ENCODE measurements at regions not wholly inside any gene's neighbourhood (a gene's known extent, or its start where the extent isn't known, plus 50 kb on each side); places are given as distances from the start of the nearest gene placed in this dataset.
"Not testable (repeated sequence)": the region's sequence is repeated elsewhere in the genome, so short reads cannot be mapped to it uniquely, and the experiment has no call there.

DNA sequence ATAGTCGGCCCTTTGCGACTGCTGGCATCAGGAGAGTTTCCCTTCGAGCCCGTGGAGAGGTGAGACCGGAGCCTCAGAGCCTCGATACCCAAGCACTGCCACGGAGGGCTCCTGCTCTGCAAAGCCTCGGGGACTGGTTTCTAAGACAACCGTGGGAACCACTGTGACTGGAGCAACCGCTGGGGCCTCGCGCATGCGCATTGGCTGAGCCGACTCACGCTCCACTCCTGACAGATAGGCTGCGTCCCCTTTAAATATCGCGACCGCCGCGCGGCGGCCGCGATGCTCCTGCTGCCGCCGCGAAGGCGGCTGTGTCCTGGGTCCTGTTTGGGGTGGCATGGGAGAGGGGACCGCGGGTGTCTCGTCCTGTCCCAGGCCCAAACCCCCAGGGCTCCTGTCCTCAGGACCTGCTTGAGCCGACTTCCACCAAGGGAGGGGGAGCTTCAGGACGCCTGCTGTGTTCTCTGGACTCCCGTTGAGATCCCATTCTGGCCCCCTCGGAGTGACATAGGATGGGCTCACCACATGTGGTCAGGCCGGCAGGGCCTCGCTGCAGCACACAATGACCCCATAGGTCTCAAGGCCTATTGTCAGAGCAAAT lies 704.5 kb upstream of the TPTE start:
- DNase-seq = not testable (repeated sequence)

- not testable (repeated sequence) for DNase-seq
These were observed 703.4 kb upstream of the TPTE start for GRCh38 chr21:9817841-9818441.

DNA sequence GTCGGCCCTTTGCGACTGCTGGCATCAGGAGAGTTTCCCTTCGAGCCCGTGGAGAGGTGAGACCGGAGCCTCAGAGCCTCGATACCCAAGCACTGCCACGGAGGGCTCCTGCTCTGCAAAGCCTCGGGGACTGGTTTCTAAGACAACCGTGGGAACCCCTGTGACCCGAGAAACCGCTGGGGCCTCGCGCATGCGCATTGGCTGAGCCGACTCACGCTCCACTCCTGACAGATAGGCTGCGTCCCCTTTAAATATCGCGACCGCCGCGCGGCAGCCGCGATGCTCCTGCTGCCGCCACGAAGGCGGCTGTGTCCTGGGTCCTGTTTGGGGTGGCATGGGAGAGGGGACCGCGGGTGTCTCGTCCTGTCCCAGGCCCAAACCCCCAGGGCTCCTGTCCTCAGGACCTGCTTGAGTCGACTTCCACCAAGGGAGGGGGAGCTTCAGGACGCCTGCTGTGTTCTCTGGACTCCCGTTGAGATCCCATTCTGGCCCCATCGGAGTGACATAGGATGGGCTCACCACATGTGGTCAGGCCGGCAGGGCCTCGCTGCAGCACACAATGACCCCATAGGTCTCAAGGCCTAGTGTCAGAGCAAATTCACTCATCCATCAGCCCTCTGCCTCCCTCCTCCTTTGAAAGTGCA lies 701.7 kb upstream of the TPTE start:
- not testable (repeated sequence) for DNase-seq

- DNase-seq = not testable (repeated sequence)
These were observed 700.8 kb upstream of the TPTE start for GRCh38 chr21:9820579-9820978.

- not testable (repeated sequence) for DNase-seq
These were observed 699.9 kb upstream of the TPTE start for GRCh38 chr21:9821472-9821871.

- not testable (repeated sequence) for DNase-seq
These were observed 699.1 kb upstream of the TPTE start for GRCh38 chr21:9822093-9822820.

DNA sequence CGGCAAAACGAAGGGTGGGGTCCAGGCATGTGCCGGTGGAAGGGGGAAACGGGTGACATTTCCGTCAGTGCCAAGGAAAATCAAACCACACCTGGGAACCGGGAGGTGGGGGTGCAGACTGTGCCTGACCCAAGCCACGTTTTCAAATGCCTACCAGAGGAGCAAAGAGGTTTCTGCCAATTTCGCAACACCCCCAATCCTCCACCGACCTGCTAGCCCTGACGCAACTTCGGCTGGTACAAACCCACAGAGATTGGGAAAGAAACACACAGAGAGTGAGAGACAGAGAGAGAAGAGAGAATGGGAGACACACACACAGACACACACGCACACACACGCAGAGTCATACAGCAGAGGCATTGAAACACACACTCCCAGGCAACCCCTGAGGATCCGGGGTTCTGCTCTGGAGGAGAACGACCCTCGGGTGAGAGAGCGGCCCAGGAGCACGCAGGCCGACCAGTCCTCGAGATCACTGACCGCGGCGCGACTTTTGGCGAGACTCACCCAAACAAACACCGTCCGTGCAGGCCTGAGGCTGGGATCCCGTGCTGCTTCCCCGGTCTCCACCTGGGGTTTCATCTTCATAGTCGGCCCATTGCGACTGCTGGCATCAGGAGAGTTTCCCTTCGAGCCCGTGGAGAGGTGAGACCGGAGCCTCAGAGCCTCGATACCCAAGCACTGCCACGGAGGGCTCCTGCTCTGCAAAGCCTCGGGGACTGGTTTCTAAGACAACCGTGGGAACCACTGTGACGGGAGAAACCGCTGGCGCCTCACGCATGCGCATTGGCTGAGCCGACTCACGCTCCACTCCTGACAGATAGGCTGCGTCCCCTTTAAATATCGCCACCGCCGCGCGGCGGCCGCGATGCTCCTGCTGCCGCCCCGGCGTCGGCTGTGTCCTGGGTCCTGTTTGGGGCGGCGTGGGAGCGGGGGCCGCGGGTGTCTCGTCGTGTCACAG lies 697.9 kb upstream of the TPTE start:
- DNase-seq = peak in 1 of 2 experiments; percentile 17

DNA sequence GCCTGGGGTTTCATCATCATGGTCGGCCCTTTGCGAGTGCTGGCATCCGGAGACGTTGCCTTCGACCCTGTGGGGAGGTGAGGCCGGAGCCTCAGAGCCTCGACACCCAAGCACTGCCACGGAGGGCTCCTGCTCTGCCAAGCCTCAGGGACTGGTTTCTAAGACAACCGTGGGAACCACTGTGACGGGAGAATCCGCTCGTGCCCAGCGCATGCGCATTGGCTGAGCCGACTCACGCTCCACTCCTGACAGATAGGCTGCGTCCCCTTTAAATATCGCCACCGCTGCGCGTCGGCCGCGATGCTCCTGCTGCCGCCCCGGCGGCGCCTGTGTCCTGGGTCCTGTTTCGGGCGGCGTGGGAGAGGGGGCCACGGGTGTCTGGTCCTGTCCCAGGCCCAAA lies 690.6 kb upstream of the TPTE start:
- DNase-seq = not testable (repeated sequence)

DNA sequence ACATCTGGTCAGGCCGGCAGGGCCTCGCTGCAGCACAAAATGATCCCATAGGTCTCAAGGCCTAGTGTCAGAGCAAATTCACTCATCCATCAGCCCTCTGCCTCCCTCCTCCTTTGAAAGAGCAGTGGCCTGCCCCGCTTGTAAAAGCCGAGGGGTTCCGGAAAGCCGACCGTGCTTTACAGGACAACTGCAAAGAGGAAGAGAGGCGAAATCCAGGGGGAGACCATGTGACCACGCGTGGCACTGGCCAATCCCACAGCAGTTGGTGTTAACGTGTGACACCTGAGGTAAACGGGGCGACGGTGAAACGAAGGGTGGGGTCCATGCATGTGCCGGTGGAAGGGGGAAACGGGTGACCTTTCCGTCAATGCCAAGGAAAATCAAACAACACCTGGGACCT lies 688.6 kb upstream of the TPTE start:
- DNase-seq = not testable (repeated sequence)

DNA sequence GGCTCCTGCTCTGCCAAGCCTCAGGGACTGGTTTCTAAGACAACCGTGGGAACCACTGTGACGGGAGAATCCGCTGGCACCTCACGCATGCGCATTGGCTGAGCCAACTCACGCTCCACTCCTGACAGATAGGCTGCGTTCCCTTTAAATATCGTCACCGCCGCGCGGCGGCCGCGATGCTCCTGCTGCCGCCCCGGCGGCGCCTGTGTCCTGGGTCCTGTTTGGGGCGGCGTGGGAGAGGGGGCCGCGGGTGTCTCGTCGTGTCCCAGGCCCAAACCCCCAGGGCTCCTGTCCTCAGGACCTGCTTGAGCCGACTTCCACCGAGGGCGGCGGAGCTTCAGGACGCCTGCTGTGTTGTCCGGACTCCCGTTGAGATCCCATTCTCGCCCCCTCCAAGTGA lies 684.8 kb upstream of the TPTE start:
- DNase-seq = not testable (repeated sequence)

DNA sequence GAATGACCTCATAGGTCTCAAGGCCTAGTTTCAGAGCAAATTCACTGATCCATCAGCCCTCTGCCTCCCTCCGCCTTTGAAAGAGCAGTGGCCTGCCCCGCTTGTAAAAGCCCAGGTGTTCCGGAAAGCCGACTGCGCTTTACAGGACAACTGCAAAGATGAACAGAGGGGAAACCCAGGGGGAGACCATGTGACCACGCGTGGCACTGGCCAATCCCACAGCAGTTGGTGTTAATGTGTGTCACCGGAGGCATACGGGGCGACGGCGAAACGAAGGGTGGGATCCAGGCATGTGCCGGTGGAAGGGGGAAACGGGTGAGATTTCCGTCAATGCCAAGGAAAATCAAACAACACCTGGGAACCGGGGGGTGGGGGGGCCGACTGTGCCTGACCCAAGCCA lies 684.4 kb upstream of the TPTE start:
- not testable (repeated sequence) for DNase-seq

GRCh38 chr21:9837526-9837925 lies 683.9 kb upstream of the TPTE start:
- DNase-seq = not testable (repeated sequence)

- DNase-seq = no peak
- no peak for TF ChIP-seq GATA1 (IDR thresholded peaks at IDR 0.05; ENCODE audit: low read depth, low read length)
- no peak for TF ChIP-seq POLR2A (IDR thresholded peaks at IDR 0.05; ENCODE audit: low read length)
These were observed 683.2 kb upstream of the TPTE start for GRCh38 chr21:9837946-9838737.

DNA sequence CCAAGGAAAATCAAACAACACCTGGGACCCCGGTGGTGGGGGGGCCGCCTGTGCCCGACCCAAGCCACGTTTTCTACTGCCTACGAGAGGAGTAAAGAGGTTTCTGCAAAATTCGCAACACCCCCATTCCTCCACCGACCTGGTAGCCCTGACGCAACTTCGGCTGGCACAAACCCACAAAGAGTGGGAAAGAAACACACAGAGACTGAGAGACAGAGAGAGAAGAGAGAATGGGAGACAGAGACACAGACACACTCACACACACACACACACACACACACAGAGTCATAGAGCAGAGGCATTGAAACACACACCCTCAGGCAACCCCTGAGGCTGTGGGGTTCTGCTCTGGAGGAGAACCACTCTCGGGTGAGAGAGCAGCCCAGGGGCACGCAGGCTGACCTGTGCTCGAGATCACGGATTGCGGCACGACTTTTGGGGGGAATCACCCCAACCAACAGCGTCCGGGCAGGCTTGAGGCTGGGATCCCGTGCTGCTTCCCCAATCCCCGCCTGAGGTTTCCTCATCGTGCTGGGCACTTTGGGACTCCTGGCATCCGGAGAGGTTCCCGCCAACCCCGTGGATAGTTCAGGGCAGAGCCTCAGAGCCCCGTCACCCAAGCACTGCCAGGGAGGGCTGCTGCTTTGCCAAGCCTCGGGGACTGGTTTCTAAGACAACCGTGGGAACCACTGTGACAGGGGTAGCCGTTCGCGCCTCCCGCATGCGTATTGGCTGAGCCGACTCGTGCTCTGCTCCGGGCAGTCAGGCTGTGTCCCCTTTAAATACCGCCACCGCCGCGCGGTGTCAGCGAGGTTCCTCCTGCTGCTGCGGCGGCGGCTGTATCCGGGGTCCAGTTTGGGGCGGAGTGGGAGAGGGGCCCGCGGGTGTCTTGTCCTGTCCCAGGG lies 682.4 kb upstream of the TPTE start:
- TF ChIP-seq POLR2A (IDR thresholded peaks at IDR 0.05; ENCODE audit: low read length) (no peak), GATA1 (IDR thresholded peaks at IDR 0.05; ENCODE audit: low read depth, low read length) (no peak)
- no peak for DNase-seq

DNA sequence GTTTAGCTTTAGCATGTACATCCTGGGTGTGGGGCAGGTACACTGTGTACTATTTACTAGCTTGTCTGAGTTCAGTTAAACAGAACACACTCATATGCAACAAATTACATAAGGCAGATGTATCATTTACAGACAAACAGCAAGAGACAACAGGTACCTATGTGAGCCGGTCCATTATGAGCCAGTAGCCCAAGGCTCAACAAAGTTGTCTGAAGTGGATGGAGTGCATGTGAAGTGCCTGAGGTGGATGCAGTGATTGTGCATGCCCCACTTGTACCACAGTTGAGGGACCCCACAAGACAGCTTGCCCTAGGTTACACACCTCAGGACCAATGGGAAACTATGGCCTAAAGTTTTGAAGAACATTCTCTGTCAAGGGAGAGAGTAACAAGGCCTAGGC lies 677.3 kb upstream of the TPTE start:
- DNase-seq = not testable (repeated sequence)

GRCh38 chr21:9847511-9847910 lies 673.9 kb upstream of the TPTE start:
- not testable (repeated sequence) for DNase-seq

DNA sequence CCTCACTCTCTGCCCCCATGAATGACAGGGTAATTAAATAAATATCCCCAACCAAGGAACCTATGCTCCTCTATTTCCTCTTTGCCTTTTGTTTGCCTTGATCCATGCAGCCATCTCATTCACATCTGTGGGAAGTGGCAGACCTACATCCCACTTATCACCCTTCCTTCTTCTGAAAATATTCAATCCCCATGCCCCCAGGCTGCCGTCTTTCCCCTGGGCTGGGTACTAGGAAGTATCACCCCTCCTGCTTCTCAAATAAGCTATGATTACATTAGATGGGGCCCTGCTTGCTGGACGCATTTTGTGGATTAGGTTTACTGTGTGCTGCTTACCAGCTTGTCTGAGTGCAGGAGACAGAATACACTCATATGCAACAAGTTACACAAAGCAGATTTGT lies 670.2 kb upstream of the TPTE start:
- not testable (repeated sequence) for DNase-seq

DNA sequence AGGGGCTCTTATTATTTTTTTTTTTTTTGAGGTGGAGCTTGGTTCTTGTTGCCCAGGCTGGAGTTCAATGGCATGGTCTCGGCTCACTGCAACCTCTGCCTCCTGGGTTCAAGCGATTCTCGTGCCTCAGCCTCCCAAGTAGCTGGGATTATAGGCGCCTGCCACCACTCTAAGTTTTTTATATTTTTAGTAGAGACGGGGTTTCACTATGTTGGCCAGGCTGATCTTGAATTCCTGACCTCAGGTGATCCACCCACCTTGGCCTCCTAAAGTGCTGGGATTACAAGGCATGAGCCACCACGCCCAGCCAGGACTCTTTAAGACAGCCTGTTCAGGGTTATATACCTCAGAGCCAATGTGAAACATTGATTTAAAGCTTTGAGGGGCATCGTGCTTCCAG lies 669.7 kb upstream of the TPTE start:
- not testable (repeated sequence) for DNase-seq

- DNase-seq = not testable (repeated sequence)
These were observed 663.8 kb upstream of the TPTE start for GRCh38 chr21:9857563-9857962.

GRCh38 chr21:9859865-9860264 lies 661.5 kb upstream of the TPTE start:
- not testable (repeated sequence) for DNase-seq
